Sigmoid colon (tissue), 6 donors: ENCODE measurements at regions not wholly inside any gene's neighbourhood (a gene's known extent, or its start where the extent isn't known, plus 50 kb on each side); places are given as distances from the start of the nearest gene placed in this dataset.

ENCODE experiments used
- DNase-seq: peaks from one replicate; pipeline ENCODE4 v3.0.0-alpha.2; 2019
- H3K27ac ChIP-seq, 4 donors: fragments of 200-600 bp; sonication (generic); one replicate each; pipeline ENCODE4 v1.5.1; 2016 to 2019; ENCODE audit warnings: mild to moderate bottlenecking in 1 of 4
- H3K27me3 ChIP-seq, 3 donors: fragments of 200-600 bp; sonication (generic); one replicate each; pipeline ENCODE4 v1.5.1; 2019; ENCODE audit warnings: mild to moderate bottlenecking in 1 of 3
- H3K36me3 ChIP-seq, 4 donors: fragments of 200-600 bp; sonication (generic); one replicate each; pipeline ENCODE4 v1.5.1; 2016 to 2019
- H3K4me1 ChIP-seq, 4 donors: fragments of 200-600 bp; sonication (generic); one replicate each; pipeline ENCODE4 v1.5.1; 2017 to 2019
- H3K4me3 ChIP-seq, 4 donors: fragments of 200-600 bp; sonication (generic); one replicate each; pipeline ENCODE4 v1.5.1; 2017 to 2019; ENCODE audit warnings: mild to moderate bottlenecking in 2 of 4, moderate library complexity in 1 of 4
- H3K9me3 ChIP-seq, 4 donors: fragments of 200-600 bp in 3 of 4; sonication (generic) in 3 of 4; one replicate each; pipeline versions ENCODE4 v1.5.1 to v1.6.1; 2013 to 2019
- EP300 ChIP-seq, 4 donors: sonication (generic); formaldehyde crosslinking; IDR thresholded peaks; one replicate each; pipeline ENCODE4 v1.6.1; 2017; ENCODE audit warnings: antibody characterized with exemption in 4 of 4
- POLR2A ChIP-seq, 2 donors: fragments of 450-650 bp; IDR thresholded peaks; one replicate each; pipeline ENCODE4 v1.6.1; 2016; ENCODE audit warnings: antibody characterized with exemption in 2 of 2, mild to moderate bottlenecking in 2 of 2, moderate library complexity in 2 of 2
- POLR2AphosphoS5 ChIP-seq, 4 donors: sonication (generic); formaldehyde crosslinking; IDR thresholded peaks; one replicate each; pipeline ENCODE4 v1.6.1; 2017; ENCODE audit warnings: antibody characterized with exemption in 4 of 4
- WGBS, 2 donors: extraction: QIAGEN DNeasy Blood & Tissue Kit; methylation state at CpG; one replicate each; pipeline ENCODE4 v1.1.7; 2013; 5-methylcytosine and 5-hydroxymethylcytosine counted together
- intact Hi-C: fragments of 100-400 bp; cut with DNase I; formaldehyde crosslinking; loops from one replicate; pipeline ENCODE4 v1.15.1; 2023
- TF ChIP-seq, protein P1 (sequence below), 4 experiments: fragments of 450-650 bp in 3 of 4; fragments of 200-600 bp in 1 of 4; IDR thresholded peaks; one replicate each; pipeline ENCODE4 v1.5.1; 2016 to 2019; ENCODE audit warnings: antibody characterized with exemption in 4 of 4, mild to moderate bottlenecking in 3 of 4, moderate library complexity in 2 of 4
- donor health status: healthy with polysubstance abuse.
- donor health status: healthy.

DNA sequence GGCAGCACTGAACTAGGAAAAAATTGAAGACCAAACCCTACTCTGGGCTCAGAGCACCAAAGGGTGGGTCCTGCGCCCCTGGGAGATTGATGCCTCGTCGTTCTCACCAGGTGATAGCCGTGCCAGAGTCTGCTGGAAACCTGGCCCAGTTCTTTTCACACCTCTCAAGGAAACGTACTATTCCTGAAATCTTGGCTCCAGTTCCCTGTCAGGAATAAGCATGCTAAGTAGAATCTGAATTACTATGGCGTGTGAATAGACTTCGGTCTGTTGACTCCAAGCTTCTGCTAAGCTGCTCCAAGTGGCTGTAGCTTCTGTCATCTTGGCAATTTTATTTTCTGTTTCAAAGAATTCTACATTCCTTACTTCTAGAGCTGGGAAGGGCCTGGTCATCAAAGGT lies 75.4 kb downstream of the MARCHF4 start:
- WGBS, 2 donors, result 67 to 81% methylated on average over 7 of the region's 7 CpGs
- H3K4me3 ChIP-seq, result no peak overlapping the region
- intact Hi-C loops, result no loop called here
- no peaks in the 10 kb centered on the region for H3K36me3 ChIP-seq
- no peaks in the 10 kb centered on the region for H3K9me3 ChIP-seq
- H3K4me1 ChIP-seq, result no peaks in the 10 kb centered on the region
- TF ChIP-seq, protein P1, sequence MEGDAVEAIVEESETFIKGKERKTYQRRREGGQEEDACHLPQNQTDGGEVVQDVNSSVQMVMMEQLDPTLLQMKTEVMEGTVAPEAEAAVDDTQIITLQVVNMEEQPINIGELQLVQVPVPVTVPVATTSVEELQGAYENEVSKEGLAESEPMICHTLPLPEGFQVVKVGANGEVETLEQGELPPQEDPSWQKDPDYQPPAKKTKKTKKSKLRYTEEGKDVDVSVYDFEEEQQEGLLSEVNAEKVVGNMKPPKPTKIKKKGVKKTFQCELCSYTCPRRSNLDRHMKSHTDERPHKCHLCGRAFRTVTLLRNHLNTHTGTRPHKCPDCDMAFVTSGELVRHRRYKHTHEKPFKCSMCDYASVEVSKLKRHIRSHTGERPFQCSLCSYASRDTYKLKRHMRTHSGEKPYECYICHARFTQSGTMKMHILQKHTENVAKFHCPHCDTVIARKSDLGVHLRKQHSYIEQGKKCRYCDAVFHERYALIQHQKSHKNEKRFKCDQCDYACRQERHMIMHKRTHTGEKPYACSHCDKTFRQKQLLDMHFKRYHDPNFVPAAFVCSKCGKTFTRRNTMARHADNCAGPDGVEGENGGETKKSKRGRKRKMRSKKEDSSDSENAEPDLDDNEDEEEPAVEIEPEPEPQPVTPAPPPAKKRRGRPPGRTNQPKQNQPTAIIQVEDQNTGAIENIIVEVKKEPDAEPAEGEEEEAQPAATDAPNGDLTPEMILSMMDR (IDR thresholded peaks at IDR 0.05), result no peak
- TF ChIP-seq EP300 (IDR thresholded peaks at IDR 0.05), result no peak
- TF ChIP-seq POLR2AphosphoS5 (IDR thresholded peaks at IDR 0.05), result no peak
- DNase-seq, result no peak
- H3K27me3 ChIP-seq, result no peaks in the 10 kb centered on the region
- no peak overlapping the region for H3K27ac ChIP-seq

DNA sequence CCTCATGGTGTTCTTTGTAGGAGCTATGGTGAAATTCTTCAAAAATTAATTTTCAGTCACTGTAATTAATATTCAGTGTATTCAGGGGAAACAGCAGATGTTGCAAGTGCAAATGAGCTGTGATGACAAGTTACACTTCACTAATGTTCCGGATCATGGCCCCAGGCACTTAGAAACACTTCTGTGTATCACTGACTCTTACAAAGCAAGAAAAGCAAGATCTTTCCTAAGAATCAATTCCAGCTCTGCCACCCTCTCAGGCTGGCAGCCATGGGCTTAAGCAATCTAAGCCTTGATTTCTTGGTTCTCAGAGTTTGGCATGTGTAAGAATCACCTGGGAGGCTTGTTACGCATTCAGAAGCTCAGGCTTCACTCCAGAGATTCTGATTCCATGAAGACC lies 78.0 kb downstream of the MARCHF4 start:
- Histone ChIP-seq H3K4me1 (no peaks in the 10 kb centered on the region), H3K27me3 (no peaks in the 10 kb centered on the region), H3K27ac (no peak overlapping the region), H3K4me3 (no peak overlapping the region), H3K36me3 (no peaks in the 10 kb centered on the region), H3K9me3 (no peaks in the 10 kb centered on the region)
- intact Hi-C loops, result no loop called here
- 94 to 96% methylated on average over 2 of the region's 2 CpGs for WGBS, 2 donors
- no peak for DNase-seq
- TF ChIP-seq, protein P1 (IDR thresholded peaks at IDR 0.05), result no peak
- TF ChIP-seq POLR2AphosphoS5 (IDR thresholded peaks at IDR 0.05), result no peak
- no peak for TF ChIP-seq POLR2A (IDR thresholded peaks at IDR 0.05)

DNA sequence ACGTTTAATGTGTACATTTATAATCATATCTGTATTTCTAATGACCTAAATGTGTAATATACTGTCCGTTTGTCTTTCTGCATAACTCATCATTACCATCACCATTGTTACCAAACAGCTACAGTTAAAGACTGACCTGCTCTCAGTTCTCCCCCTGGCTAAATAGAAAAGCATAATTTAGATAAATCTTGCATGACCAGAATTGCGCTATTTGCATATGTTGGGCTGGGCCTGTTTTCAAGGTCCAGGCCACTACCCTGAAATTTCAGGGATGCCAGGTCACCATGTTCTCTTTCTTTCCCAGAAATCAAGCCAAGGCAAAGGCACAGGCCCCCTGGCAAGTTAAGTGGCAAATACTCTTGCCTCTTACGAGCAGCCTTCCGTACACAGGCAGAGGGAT lies 78.4 kb downstream of the MARCHF4 start:
- DNase-seq, result no peak
- intact Hi-C loops, result no loop called here
- Histone ChIP-seq H3K9me3 (no peaks in the 10 kb centered on the region), H3K4me3 (no peak overlapping the region), H3K27me3 (no peaks in the 10 kb centered on the region), H3K36me3 (no peaks in the 10 kb centered on the region), H3K4me1 (no peaks in the 10 kb centered on the region), H3K27ac (no peak overlapping the region)
- 87 to 95% methylated on average over 3 to 5 of the region's 5 CpGs for WGBS, 2 donors
- TF ChIP-seq, protein P1 (IDR thresholded peaks at IDR 0.05), result no peak
- TF ChIP-seq EP300 (IDR thresholded peaks at IDR 0.05), result no peak

DNA sequence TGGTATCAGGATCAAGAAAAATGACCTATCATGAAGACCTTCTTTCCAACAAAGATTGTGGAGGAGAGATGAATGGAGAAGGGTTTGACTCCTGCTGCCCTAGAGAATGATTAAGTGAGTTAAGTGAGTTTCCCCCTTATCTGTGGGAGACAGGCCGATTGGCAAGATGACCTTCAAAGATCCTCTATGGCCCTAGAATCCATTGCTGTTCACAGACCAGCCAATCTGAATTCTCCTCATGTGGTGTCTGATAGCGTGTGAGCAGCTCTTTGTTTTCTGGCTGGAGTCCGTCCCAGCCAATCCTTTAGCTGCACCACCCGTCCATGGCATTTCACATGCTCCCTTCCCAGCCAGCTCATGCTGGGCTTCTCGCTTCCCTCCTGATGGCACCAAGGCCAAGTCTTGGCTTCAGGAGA lies 79.4 kb downstream of the MARCHF4 start:
- intact Hi-C loops, result no loop called here
- no peak overlapping the region for H3K4me3 ChIP-seq
- peaks cover 0 to 2% (median 0%) of the 10 kb centered on the region in 3 donors for H3K27me3 ChIP-seq
- TF ChIP-seq EP300 (IDR thresholded peaks at IDR 0.05) (no peak), POLR2AphosphoS5 (IDR thresholded peaks at IDR 0.05) (no peak)
- TF ChIP-seq, protein P1 (IDR thresholded peaks at IDR 0.05), result no peak
- H3K9me3 ChIP-seq, result no peaks in the 10 kb centered on the region
- H3K27ac ChIP-seq, result no peak overlapping the region
- H3K4me1 ChIP-seq, result no peaks in the 10 kb centered on the region
- 79 to 90% methylated on average over 5 of the region's 5 CpGs for WGBS, 2 donors
- no peaks in the 10 kb centered on the region for H3K36me3 ChIP-seq
- DNase-seq, result no peak

DNA sequence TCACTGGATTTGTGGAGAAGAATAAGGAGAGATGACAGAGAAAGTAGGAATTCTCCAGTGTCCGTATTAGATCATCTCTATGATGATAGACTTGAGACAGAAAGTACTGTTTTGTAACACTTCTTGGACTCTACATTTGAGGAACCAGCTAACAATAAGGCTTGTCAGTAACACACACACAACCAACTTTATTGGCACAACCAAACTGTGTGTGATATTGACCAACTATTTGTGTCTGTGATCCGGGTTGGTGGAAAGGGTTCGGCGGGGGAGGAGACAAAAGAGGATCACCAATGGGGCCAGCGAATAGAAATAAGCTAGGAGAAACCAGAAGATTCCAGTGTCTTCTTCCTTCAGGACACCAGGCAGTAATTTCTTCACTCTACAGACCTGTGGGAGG lies 79.8 kb downstream of the MARCHF4 start:
- H3K27ac ChIP-seq, result no peak overlapping the region
- intact Hi-C loops, result no loop called here
- H3K9me3 ChIP-seq, result no peaks in the 10 kb centered on the region
- no peak for DNase-seq
- H3K36me3 ChIP-seq, result no peaks in the 10 kb centered on the region
- TF ChIP-seq EP300 (IDR thresholded peaks at IDR 0.05) (no peak), POLR2A (IDR thresholded peaks at IDR 0.05) (no peak), POLR2AphosphoS5 (IDR thresholded peaks at IDR 0.05) (no peak)
- TF ChIP-seq, protein P1 (IDR thresholded peaks at IDR 0.05), result no peak
- H3K4me3 ChIP-seq, result no peak overlapping the region
- 93 to 95% methylated on average over 5 of the region's 5 CpGs for whole genome bisulfite sequencing, 2 donors
- no peaks in the 10 kb centered on the region for H3K4me1 ChIP-seq
- peaks cover 0 to 6% (median 0%) of the 10 kb centered on the region in 3 donors for H3K27me3 ChIP-seq
